H1 (cell line): ENCODE measurements at regions not wholly inside any gene's neighbourhood (a gene's known extent, or its start where the extent isn't known, plus 50 kb on each side); places are given as distances from the start of the nearest gene placed in this dataset.

Experiments used
- BACH1 ChIP-seq: IDR thresholded peaks from 2 replicates; pipeline ENCODE4 v1.6.1; 2012; ENCODE audit warnings: low read length, improper control_type of control experiment
- CHD2 ChIP-seq: IDR thresholded peaks from 2 replicates; pipeline ENCODE4 v1.6.1; 2012; ENCODE audit warnings: low read length, improper control_type of control experiment
- EP300 ChIP-seq, 2 experiments: IDR thresholded peaks; 1 replicate in 1 of 2; 2 replicates in 1 of 2; pipeline ENCODE4 v1.6.1; 2011 to 2012; ENCODE audit warnings: low read depth in 2 of 2, low read length in 2 of 2, mild to moderate bottlenecking in 2 of 2, borderline replicate concordance in 1 of 2, inconsistent platforms in 1 of 2, moderate library complexity in 1 of 2
- KDM1A ChIP-seq: fragments of 200-600, 300-600 bp; sonication (generic); IDR thresholded peaks from 2 replicates; pipeline ENCODE4 v1.7.1; 2016; ENCODE audit warnings: mild to moderate bottlenecking, low read length, borderline replicate concordance
- PHF8 ChIP-seq: fragments of 200-600 bp; sonication (generic); conservative IDR thresholded peaks from 2 replicates; pipeline ENCODE4 v1.7.1; 2012; ENCODE audit warnings: low read depth, mild to moderate bottlenecking, inconsistent platforms, low read length, moderate library complexity
- POLR2AphosphoS5 ChIP-seq: IDR thresholded peaks from 2 replicates; pipeline ENCODE4 v1.6.1; 2011; ENCODE audit warnings: low read depth, low read length
- RNF2 ChIP-seq: fragments of 200-900, 300-1000 bp; sonication (generic); IDR thresholded peaks from 2 replicates; pipeline ENCODE4 v1.7.1; 2016; ENCODE audit warnings: borderline replicate concordance, low read depth, mild to moderate bottlenecking, antibody characterized with exemption, low read length; ENCODE audit not compliant: poor library complexity, severe bottlenecking; ENCODE audit errors: missing control alignments
- TAF1 ChIP-seq: IDR thresholded peaks from 2 replicates; pipeline ENCODE4 v1.6.1; 2011; ENCODE audit warnings: mild to moderate bottlenecking, low read depth, low read length
- YY1 ChIP-seq: IDR thresholded peaks from 2 replicates; pipeline ENCODE4 v1.6.1; 2011; ENCODE audit warnings: low read depth, mild to moderate bottlenecking, low read length
- ZNF274 ChIP-seq: IDR thresholded peaks from 2 replicates; pipeline ENCODE4 v1.7.0; 2012; ENCODE audit warnings: low read length, borderline replicate concordance; ENCODE audit errors: extremely low read depth
- TF ChIP-seq, protein P1 (sequence below), 3 experiments: IDR thresholded peaks; 1 replicate in 2 of 3; 2 replicates in 1 of 3; pipeline versions ENCODE4 v1.5.1 to v1.6.1; 2011; ENCODE audit warnings: low read length in 3 of 3, mild to moderate bottlenecking in 3 of 3, inconsistent platforms in 2 of 3, low read depth in 1 of 3, moderate library complexity in 1 of 3; ENCODE audit not compliant: insufficient read depth in 1 of 3; ENCODE audit errors: control extremely low read depth in 1 of 3
- TF ChIP-seq, protein P2 (sequence below): IDR thresholded peaks from 2 replicates; pipeline ENCODE4 v1.6.1; 2012; ENCODE audit warnings: inconsistent platforms

DNA sequence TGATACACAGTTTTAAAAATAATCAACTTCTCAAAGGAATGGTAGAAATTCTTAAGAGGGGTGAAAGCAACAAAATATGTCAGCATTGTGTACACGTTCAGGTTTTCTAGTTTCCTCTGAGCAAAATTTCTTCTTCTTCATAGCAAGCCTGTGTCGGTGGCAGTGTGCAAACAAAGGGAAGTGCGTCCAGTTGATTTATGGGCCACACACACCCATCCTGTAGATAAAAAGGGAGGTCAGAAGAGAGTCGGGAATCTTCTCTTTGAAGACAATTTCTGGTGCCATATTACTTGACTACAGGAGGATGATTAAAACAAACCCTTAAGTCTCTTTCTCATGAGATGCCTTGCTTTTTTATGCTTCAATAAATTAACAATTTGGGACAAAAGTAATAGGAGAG, 484.1 kb upstream of the SALL1 start:
- no peak for TF ChIP-seq ZNF274
- TF ChIP-seq, protein P1, sequence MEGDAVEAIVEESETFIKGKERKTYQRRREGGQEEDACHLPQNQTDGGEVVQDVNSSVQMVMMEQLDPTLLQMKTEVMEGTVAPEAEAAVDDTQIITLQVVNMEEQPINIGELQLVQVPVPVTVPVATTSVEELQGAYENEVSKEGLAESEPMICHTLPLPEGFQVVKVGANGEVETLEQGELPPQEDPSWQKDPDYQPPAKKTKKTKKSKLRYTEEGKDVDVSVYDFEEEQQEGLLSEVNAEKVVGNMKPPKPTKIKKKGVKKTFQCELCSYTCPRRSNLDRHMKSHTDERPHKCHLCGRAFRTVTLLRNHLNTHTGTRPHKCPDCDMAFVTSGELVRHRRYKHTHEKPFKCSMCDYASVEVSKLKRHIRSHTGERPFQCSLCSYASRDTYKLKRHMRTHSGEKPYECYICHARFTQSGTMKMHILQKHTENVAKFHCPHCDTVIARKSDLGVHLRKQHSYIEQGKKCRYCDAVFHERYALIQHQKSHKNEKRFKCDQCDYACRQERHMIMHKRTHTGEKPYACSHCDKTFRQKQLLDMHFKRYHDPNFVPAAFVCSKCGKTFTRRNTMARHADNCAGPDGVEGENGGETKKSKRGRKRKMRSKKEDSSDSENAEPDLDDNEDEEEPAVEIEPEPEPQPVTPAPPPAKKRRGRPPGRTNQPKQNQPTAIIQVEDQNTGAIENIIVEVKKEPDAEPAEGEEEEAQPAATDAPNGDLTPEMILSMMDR (IDR thresholded peaks at IDR 0.05; ENCODE audit: control extremely low read depth in 1 of 3, insufficient read depth in 1 of 3, low read depth in 1 of 3, low read length in 3 of 3): no peak
- no peak for TF ChIP-seq CHD2
- no peak for TF ChIP-seq POLR2AphosphoS5
- TF ChIP-seq, protein P2, sequence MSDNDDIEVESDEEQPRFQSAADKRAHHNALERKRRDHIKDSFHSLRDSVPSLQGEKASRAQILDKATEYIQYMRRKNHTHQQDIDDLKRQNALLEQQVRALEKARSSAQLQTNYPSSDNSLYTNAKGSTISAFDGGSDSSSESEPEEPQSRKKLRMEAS: no peak
- TF ChIP-seq KDM1A: no peak
- TF ChIP-seq RNF2: no peak
- no peak for TF ChIP-seq PHF8
- no peak for TF ChIP-seq YY1
- TF ChIP-seq EP300 (IDR thresholded peaks at IDR 0.05; ENCODE audit: borderline replicate concordance in 1 of 2, low read depth in 2 of 2, low read length in 2 of 2): no peak
- no peak for TF ChIP-seq BACH1
- no peak for TF ChIP-seq TAF1
